ENCODE measurements at regions not wholly inside any gene's neighbourhood (a gene's known extent, or its start where the extent isn't known, plus 50 kb on each side); places are given as distances from the start of the nearest gene placed in this dataset.

DNA sequence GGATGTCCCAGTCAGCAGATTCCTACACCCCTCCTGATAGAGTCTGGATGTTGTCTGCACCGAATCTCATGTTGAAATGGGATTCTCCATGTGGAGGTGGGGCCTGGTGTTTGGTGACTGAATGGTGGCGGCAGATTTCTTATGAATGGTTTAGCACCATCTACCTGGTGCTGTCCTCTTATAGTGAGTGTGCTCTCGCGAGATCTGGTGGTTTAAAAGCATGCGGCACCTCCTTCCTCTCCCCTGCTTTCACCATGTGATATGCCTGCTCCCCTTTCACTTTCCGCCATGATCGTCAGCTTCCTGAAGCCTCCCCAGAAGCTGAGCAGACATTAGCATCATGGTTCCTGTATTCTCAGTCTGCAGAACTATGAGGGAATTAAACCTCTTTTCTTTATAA is 135.2 kb upstream of the SLC6A11 start:
- intact Hi-C loops (cut with micrococcal nuclease; ENCODE audit: unreplicated experiment), result no loop called here
- Mint-ChIP-seq H3K9me3 (ENCODE audit: low read depth, unreplicated experiment) (no peaks in the 10 kb centered on the region), H3K27me3 (ENCODE audit: unreplicated experiment) (peaks cover 87% of the 10 kb centered on the region), H3K36me3 (ENCODE audit: insufficient read depth, unreplicated experiment) (no peaks in the 10 kb centered on the region), H3K4me3 (ENCODE audit: low read depth, unreplicated experiment) (no peak overlapping the region), H3K27ac (ENCODE audit: unreplicated experiment) (no peak overlapping the region), H3K4me1 (ENCODE audit: low read depth, unreplicated experiment) (no peaks in the 10 kb centered on the region)
- no peak for DNase-seq
- TF ChIP-seq, protein P1, sequence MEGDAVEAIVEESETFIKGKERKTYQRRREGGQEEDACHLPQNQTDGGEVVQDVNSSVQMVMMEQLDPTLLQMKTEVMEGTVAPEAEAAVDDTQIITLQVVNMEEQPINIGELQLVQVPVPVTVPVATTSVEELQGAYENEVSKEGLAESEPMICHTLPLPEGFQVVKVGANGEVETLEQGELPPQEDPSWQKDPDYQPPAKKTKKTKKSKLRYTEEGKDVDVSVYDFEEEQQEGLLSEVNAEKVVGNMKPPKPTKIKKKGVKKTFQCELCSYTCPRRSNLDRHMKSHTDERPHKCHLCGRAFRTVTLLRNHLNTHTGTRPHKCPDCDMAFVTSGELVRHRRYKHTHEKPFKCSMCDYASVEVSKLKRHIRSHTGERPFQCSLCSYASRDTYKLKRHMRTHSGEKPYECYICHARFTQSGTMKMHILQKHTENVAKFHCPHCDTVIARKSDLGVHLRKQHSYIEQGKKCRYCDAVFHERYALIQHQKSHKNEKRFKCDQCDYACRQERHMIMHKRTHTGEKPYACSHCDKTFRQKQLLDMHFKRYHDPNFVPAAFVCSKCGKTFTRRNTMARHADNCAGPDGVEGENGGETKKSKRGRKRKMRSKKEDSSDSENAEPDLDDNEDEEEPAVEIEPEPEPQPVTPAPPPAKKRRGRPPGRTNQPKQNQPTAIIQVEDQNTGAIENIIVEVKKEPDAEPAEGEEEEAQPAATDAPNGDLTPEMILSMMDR (IDR thresholded peaks at IDR 0.05; ENCODE audit: unreplicated experiment), result no peak
- CTCF ChIA-PET, result no interaction called here
- no TSS peak for BruUV-seq (replicated peaks)

DNA sequence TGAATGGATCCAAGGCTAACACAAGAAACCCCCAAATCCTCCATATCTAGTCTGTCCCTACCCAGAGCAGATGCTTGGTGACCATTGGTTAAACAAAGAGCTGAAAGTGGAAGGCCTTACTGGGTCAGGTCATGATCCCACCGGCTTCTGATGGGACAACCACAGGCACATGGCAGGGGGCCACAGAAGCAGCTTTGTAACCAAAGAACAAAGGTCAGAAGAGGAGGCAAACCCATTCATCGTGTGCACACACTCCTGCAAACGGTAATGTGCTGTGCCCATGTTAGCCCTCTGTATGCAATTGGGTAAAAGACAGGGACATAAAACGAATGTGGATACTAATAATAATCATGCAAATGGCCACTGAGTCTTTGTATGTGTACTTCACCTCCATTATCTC is 133.3 kb upstream of the SLC6A11 start:
- TF ChIP-seq, protein P1 (IDR thresholded peaks at IDR 0.05; ENCODE audit: unreplicated experiment), result no peak
- intact Hi-C loops (cut with micrococcal nuclease; ENCODE audit: unreplicated experiment), result no loop called here
- CTCF ChIA-PET, result no interaction called here

DNA sequence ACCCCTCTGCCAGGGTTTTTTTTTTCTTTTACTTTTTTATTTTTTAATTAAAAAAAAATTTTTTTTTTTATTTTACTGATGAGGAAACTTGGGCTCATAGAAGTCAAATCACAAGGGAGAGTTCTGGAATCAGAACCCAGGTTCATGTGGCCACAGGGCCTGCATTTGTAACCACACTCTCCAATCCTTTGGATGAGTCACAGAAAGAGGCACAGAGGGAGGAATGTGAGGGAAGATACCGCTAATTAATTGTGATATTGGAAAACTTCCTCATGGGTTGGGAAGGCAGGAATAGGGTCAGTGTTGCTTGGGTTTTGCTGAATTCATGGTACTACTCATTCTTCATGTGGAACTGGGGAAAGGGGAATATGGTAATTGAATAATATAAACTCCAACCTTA is 132.9 kb upstream of the SLC6A11 start:
- Mint-ChIP-seq H3K36me3 (ENCODE audit: insufficient read depth, unreplicated experiment) (no peaks in the 10 kb centered on the region), H3K4me1 (ENCODE audit: low read depth, unreplicated experiment) (no peaks in the 10 kb centered on the region), H3K27ac (ENCODE audit: unreplicated experiment) (no peak overlapping the region), H3K9me3 (ENCODE audit: low read depth, unreplicated experiment) (no peaks in the 10 kb centered on the region), H3K4me3 (ENCODE audit: low read depth, unreplicated experiment) (no peak overlapping the region), H3K27me3 (ENCODE audit: unreplicated experiment) (peaks cover 71% of the 10 kb centered on the region)
- TF ChIP-seq, protein P1 (IDR thresholded peaks at IDR 0.05; ENCODE audit: unreplicated experiment), result no peak
- BruUV-seq (replicated peaks), result no TSS peak
- CTCF ChIA-PET, result no interaction called here
- no peak for DNase-seq
- intact Hi-C loops (cut with micrococcal nuclease; ENCODE audit: unreplicated experiment), result no loop called here

More for the DNA sequence above, 133.3 kb upstream of the SLC6A11 start:
- H3K27ac Mint-ChIP-seq (ENCODE audit: unreplicated experiment), result no peak overlapping the region
- H3K4me1 Mint-ChIP-seq (ENCODE audit: low read depth, unreplicated experiment), result no peaks in the 10 kb centered on the region
- BruUV-seq (replicated peaks), result no TSS peak
- H3K9me3 Mint-ChIP-seq (ENCODE audit: low read depth, unreplicated experiment), result no peaks in the 10 kb centered on the region
- no peaks in the 10 kb centered on the region for H3K36me3 Mint-ChIP-seq (ENCODE audit: insufficient read depth, unreplicated experiment)
- peaks cover 69% of the 10 kb centered on the region for H3K27me3 Mint-ChIP-seq (ENCODE audit: unreplicated experiment)
- H3K4me3 Mint-ChIP-seq (ENCODE audit: low read depth, unreplicated experiment), result no peak overlapping the region
- DNase-seq, result no peak

DNA sequence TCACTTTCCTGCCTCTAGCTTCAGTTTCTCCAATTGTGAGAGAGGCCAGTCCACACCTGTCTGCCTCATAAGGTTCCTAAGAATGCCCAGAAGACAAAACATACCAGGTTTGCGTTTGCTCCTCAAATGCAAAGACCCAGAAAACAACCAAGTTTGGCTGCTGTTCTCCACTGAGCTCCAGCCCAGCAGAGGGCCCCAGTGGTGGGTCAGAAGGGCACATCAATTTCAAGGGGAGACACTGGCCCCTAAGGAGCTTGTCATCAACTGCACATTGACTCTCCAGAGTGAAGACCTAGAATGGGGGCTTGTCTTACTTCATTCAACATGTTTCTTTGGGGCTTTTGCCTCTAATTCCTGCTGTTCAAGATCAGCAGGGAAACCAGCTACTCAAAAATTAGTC is 127.9 kb upstream of the SLC6A11 start:
- Mint-ChIP-seq H3K27me3 (ENCODE audit: unreplicated experiment) (peaks cover 66% of the 10 kb centered on the region), H3K4me3 (ENCODE audit: low read depth, unreplicated experiment) (no peak overlapping the region), H3K9me3 (ENCODE audit: low read depth, unreplicated experiment) (no peaks in the 10 kb centered on the region), H3K27ac (ENCODE audit: unreplicated experiment) (no peak overlapping the region), H3K36me3 (ENCODE audit: insufficient read depth, unreplicated experiment) (no peaks in the 10 kb centered on the region), H3K4me1 (ENCODE audit: low read depth, unreplicated experiment) (no peaks in the 10 kb centered on the region)
- intact Hi-C loops (cut with micrococcal nuclease; ENCODE audit: unreplicated experiment), result no loop called here
- CTCF ChIA-PET, result no interaction called here
- TF ChIP-seq, protein P1 (IDR thresholded peaks at IDR 0.05; ENCODE audit: unreplicated experiment), result no peak
- no TSS peak for BruUV-seq (replicated peaks)
- DNase-seq, result no peak
